Esophagus squamous epithelium (tissue), 5 donors: ENCODE measurements at regions not wholly inside any gene's neighbourhood (a gene's known extent, or its start where the extent isn't known, plus 50 kb on each side); places are given as distances from the start of the nearest gene placed in this dataset.
A peak's percentile ranks its signal among the peaks of the same experiment; 100 is the strongest.

Source experiments
- DNase-seq: peaks from one replicate; lab custom pipeline; 2025; lab: John Stamatoyannopoulos, UW
- H3K27ac ChIP-seq, 4 donors: fragments of 200-600 bp; sonication (generic); one replicate each; pipeline ENCODE4 v1.5.1; 2016 to 2019; ENCODE audit warnings: mild to moderate bottlenecking in 1 of 4
- H3K27me3 ChIP-seq, 4 donors: fragments of 200-600 bp; sonication (generic); 1 replicate in 3 of 4; 2 replicates in 1 of 4; pipeline versions ENCODE4 v1.5.1 to v1.6.0; 2017 to 2021; ENCODE audit warnings: antibody characterized with exemption in 1 of 4
- H3K36me3 ChIP-seq, 3 donors: fragments of 200-600 bp; sonication (generic); one replicate each; pipeline ENCODE4 v1.5.1; 2016 to 2019
- H3K4me1 ChIP-seq, 3 donors: fragments of 200-600 bp; sonication (generic); one replicate each; pipeline ENCODE4 v1.5.1; 2017 to 2019
- H3K4me3 ChIP-seq, 4 donors: fragments of 200-600 bp; sonication (generic); 1 replicate in 3 of 4; 2 replicates in 1 of 4; pipeline ENCODE4 v1.5.1; 2016 to 2019; ENCODE audit warnings: mild to moderate bottlenecking in 2 of 4, moderate library complexity in 1 of 4
- H3K9me3 ChIP-seq, 3 donors: fragments of 200-600 bp; sonication (generic); one replicate each; pipeline ENCODE4 v1.5.1; 2016 to 2019
- CTCF ChIP-seq, 6 experiments: fragments of 450-650 bp in 4 of 6; fragments of 200-600 bp in 2 of 6; sonication (generic) in 2 of 6; IDR thresholded peaks; one replicate each; pipeline ENCODE4 v1.5.1; 2016 to 2019; ENCODE audit warnings: antibody characterized with exemption in 6 of 6, mild to moderate bottlenecking in 4 of 6, moderate library complexity in 4 of 6
- POLR2A ChIP-seq, 4 donors: fragments of 450-650 bp; IDR thresholded peaks; one replicate each; pipeline ENCODE4 v1.6.1; 2017; ENCODE audit warnings: antibody characterized with exemption in 4 of 4, mild to moderate bottlenecking in 4 of 4, moderate library complexity in 3 of 4
- WGBS, 2 donors: methylation state at CpG; one replicate each; pipeline ENCODE4 v1.1.5; 2018; 5-methylcytosine and 5-hydroxymethylcytosine counted together
- intact Hi-C: fragments of 100-400 bp; cut with DNase I; formaldehyde crosslinking; loops from one replicate; pipeline ENCODE4 v1.15.0; 2022
- donor health status: DM: yes; HTN: yes; CAD: no.

- TF ChIP-seq POLR2A (IDR thresholded peaks at IDR 0.05) (no peak), CTCF (IDR thresholded peaks at IDR 0.05) (no peak)
- Histone ChIP-seq H3K9me3 (no peaks in the 10 kb centered on the region), H3K27ac (no peak overlapping the region), H3K4me1 (peaks cover 0 to 21% (median 13%) of the 10 kb centered on the region in 3 donors), H3K4me3 (no peak overlapping the region), H3K27me3 (no peaks in the 10 kb centered on the region), H3K36me3 (no peaks in the 10 kb centered on the region)
- no peak for DNase-seq
- 0 to 35% methylated on average over 1 of the region's 1 CpG for WGBS, 2 donors
- intact Hi-C loops, result no loop called here
Measured at GRCh38 chr6:53983301-53983700, 127.9 kb upstream of the MLIP start.

GRCh38 chr6:53984163-53984562 lies 127.1 kb upstream of the MLIP start:
- H3K4me1 ChIP-seq, result peaks cover 0 to 21% (median 13%) of the 10 kb centered on the region in 3 donors
- no peak for TF ChIP-seq CTCF (IDR thresholded peaks at IDR 0.05)
- intact Hi-C loops, result no loop called here
- 59 to 61% methylated on average over 2 of the region's 2 CpGs for WGBS, 2 donors
- H3K4me3 ChIP-seq, result no peak overlapping the region
- no peaks in the 10 kb centered on the region for H3K36me3 ChIP-seq
- no peak for DNase-seq
- no peaks in the 10 kb centered on the region for H3K27me3 ChIP-seq
- H3K27ac ChIP-seq, result no peak overlapping the region
- H3K9me3 ChIP-seq, result no peaks in the 10 kb centered on the region

- TF ChIP-seq CTCF (IDR thresholded peaks at IDR 0.05) (no peak), POLR2A (IDR thresholded peaks at IDR 0.05) (no peak)
- 44 to 48% methylated on average over 3 of the region's 3 CpGs for WGBS, 2 donors
- intact Hi-C loops, result no loop called here
Measured at GRCh38 chr6:53984581-53984980, 126.7 kb upstream of the MLIP start.

GRCh38 chr6:53985366-53985765 lies 125.9 kb upstream of the MLIP start:
- 45 to 56% methylated on average over 1 of the region's 1 CpG for WGBS, 2 donors
- Histone ChIP-seq H3K9me3 (no peaks in the 10 kb centered on the region), H3K4me3 (no peak overlapping the region), H3K36me3 (no peaks in the 10 kb centered on the region), H3K27me3 (no peaks in the 10 kb centered on the region), H3K4me1 (peaks cover 0 to 21% (median 13%) of the 10 kb centered on the region in 3 donors), H3K27ac (no peak overlapping the region)
- DNase-seq, result no peak
- TF ChIP-seq POLR2A (IDR thresholded peaks at IDR 0.05), result no peak
- intact Hi-C loops, result no loop called here

More at GRCh38 chr6:53984581-53984980, 126.7 kb upstream of the MLIP start:
- Histone ChIP-seq H3K9me3 (no peaks in the 10 kb centered on the region), H3K36me3 (no peaks in the 10 kb centered on the region), H3K4me1 (peaks cover 0 to 21% (median 13%) of the 10 kb centered on the region in 3 donors), H3K27me3 (no peaks in the 10 kb centered on the region), H3K4me3 (no peak overlapping the region), H3K27ac (no peak overlapping the region)
- DNase-seq, result no peak

- Histone ChIP-seq H3K9me3 (no peaks in the 10 kb centered on the region), H3K4me3 (no peak overlapping the region), H3K4me1 (peaks cover 0 to 21% (median 13%) of the 10 kb centered on the region in 3 donors), H3K36me3 (no peaks in the 10 kb centered on the region), H3K27me3 (no peaks in the 10 kb centered on the region), H3K27ac (no peak overlapping the region)
- DNase-seq, result no peak
- WGBS, 2 donors, result 4 to 5% methylated on average over 3 of the region's 3 CpGs
- peak in 5 of 6 experiments; percentile 59 to 83 (median 66) for TF ChIP-seq CTCF (IDR thresholded peaks at IDR 0.05)
- TF ChIP-seq POLR2A (IDR thresholded peaks at IDR 0.05), result no peak
- intact Hi-C loops, result no loop called here
Measured at GRCh38 chr6:53986165-53986720, 125.0 kb upstream of the MLIP start.
